GM23338 (cell line): ENCODE measurements at regions not wholly inside any gene's neighbourhood (a gene's known extent, or its start where the extent isn't known, plus 50 kb on each side); places are given as distances from the start of the nearest gene placed in this dataset.

Source experiments
- ATAC-seq: fragments of 200-7000 bp; cut with Tn5 transposase; 3 replicates; pipeline ENCODE4 v1.9.1; 2020
- DNase-seq: peaks from one replicate; pipeline ENCODE4 v3.0.0-alpha.2; 2015; ENCODE audit warnings: low spot score
- H2AFZ ChIP-seq: fragments of 200-600 bp; sonication (generic); 2 replicates; pipeline ENCODE4 v1.8.0; 2016; ENCODE audit warnings: antibody characterized with exemption, mild to moderate bottlenecking, moderate library complexity
- H3F3A ChIP-seq: fragments of 200-600 bp; sonication (generic); replicated peaks from 2 replicates; pipeline ENCODE4 v1.8.0; 2017; ENCODE audit warnings: antibody characterized with exemption, mixed run types, low read depth
- H3K27ac ChIP-seq: fragments of 200-600 bp; sonication (generic); 2 replicates; pipeline ENCODE4 v1.6.1; 2016; ENCODE audit warnings: low read depth
- H3K27me3 ChIP-seq: fragments of 200-600 bp; sonication (generic); 2 replicates; pipeline ENCODE4 v1.8.0; 2016; ENCODE audit warnings: mild to moderate bottlenecking, mixed run types, moderate library complexity; ENCODE audit not compliant: insufficient read depth
- H3K36me3 ChIP-seq: fragments of 200-600 bp; sonication (generic); 2 replicates; pipeline ENCODE4 v1.8.0; 2016; ENCODE audit warnings: mild to moderate bottlenecking; ENCODE audit not compliant: insufficient read depth
- H3K4me1 ChIP-seq: fragments of 200-600 bp; sonication (generic); 2 replicates; pipeline ENCODE4 v1.8.0; 2016; ENCODE audit warnings: mild to moderate bottlenecking, moderate library complexity; ENCODE audit not compliant: insufficient read depth
- H3K4me2 ChIP-seq: fragments of 200-600 bp; sonication (generic); 2 replicates; pipeline ENCODE4 v1.7.1; 2017; ENCODE audit warnings: mixed run types
- H3K4me3 ChIP-seq: fragments of 200-600 bp; sonication (generic); 2 replicates; pipeline ENCODE4 v1.6.1; 2016; ENCODE audit warnings: mixed run types
- H3K79me2 ChIP-seq: fragments of 200-600 bp; sonication (generic); replicated peaks from 2 replicates; pipeline ENCODE4 v1.8.0; 2017; ENCODE audit warnings: mild to moderate bottlenecking; ENCODE audit not compliant: insufficient read depth
- H3K9me2 ChIP-seq: fragments of 200-600 bp; sonication (generic); 2 replicates; pipeline ENCODE4 v1.8.0; 2017; ENCODE audit not compliant: insufficient read depth
- H4K20me1 ChIP-seq: fragments of 200-600 bp; sonication (generic); replicated peaks from 2 replicates; pipeline ENCODE4 v1.8.0; 2017; ENCODE audit warnings: mild to moderate bottlenecking; ENCODE audit not compliant: insufficient read depth
- H3K27ac Mint-ChIP-seq: 2 replicates; pipeline ENCODE4 v1.8.0; 2020; ENCODE audit warnings: inconsistent platforms, mild to moderate bottlenecking, moderate library complexity, mixed read lengths
- H3K27me3 Mint-ChIP-seq: 3 replicates; pipeline ENCODE4 v1.8.0; 2022; ENCODE audit warnings: low read depth, mild to moderate bottlenecking, moderate library complexity, mixed read lengths, inconsistent platforms; ENCODE audit not compliant: insufficient read depth, poor library complexity
- H3K36me3 Mint-ChIP-seq: 3 replicates; pipeline ENCODE4 v1.8.0; 2021; ENCODE audit warnings: low read depth, mild to moderate bottlenecking, inconsistent platforms, moderate library complexity, mixed read lengths
- H3K4me1 Mint-ChIP-seq: 3 replicates; pipeline ENCODE4 v1.8.0; 2020; ENCODE audit warnings: mild to moderate bottlenecking, inconsistent platforms, mixed read lengths
- H3K4me3 Mint-ChIP-seq: 3 replicates; pipeline ENCODE4 v1.8.0; 2021; ENCODE audit warnings: moderate library complexity, mild to moderate bottlenecking, inconsistent platforms, mixed read lengths
- H3K9me3 Mint-ChIP-seq: 3 replicates; pipeline ENCODE4 v1.8.0; 2020; ENCODE audit warnings: moderate library complexity, mild to moderate bottlenecking, inconsistent platforms, mixed read lengths
- ETS1 ChIP-seq: IDR thresholded peaks from 2 replicates; pipeline ENCODE4 v1.6.1; 2016; ENCODE audit warnings: antibody characterized with exemption
- EZH2 ChIP-seq: fragments of 200-600 bp; sonication (generic); IDR thresholded peaks from one replicate; pipeline ENCODE4 v1.8.0; 2017; ENCODE audit warnings: antibody characterized with exemption, mild to moderate bottlenecking, low read depth; ENCODE audit not compliant: unreplicated experiment
- EZH2phosphoT487 ChIP-seq: fragments of 200-600 bp; sonication (generic); IDR thresholded peaks from one replicate; pipeline ENCODE4 v1.8.1; 2018; ENCODE audit warnings: antibody characterized with exemption; ENCODE audit not compliant: unreplicated experiment
- JUNB ChIP-seq: IDR thresholded peaks from one replicate; pipeline ENCODE4 v1.6.1; 2016; ENCODE audit warnings: antibody characterized with exemption; ENCODE audit not compliant: unreplicated experiment
- POLR2AphosphoS5 ChIP-seq: IDR thresholded peaks from 2 replicates; pipeline ENCODE4 v1.6.1; 2016; ENCODE audit warnings: antibody characterized with exemption, low read depth
- REST ChIP-seq: IDR thresholded peaks from one replicate; pipeline ENCODE4 v1.6.1; 2018; ENCODE audit warnings: antibody characterized with exemption; ENCODE audit not compliant: unreplicated experiment
- STAT1 ChIP-seq: IDR thresholded peaks from one replicate; pipeline ENCODE4 v1.6.1; 2016; ENCODE audit warnings: antibody characterized with exemption; ENCODE audit not compliant: unreplicated experiment
- ZNF114 ChIP-seq: fragments of 250-450 bp; sonication (Bioruptor Pico); IDR thresholded peaks from 2 replicates; pipeline ENCODE4 v1.5.0; 2020; ENCODE audit warnings: mild to moderate bottlenecking, moderate library complexity
- ZNF331 ChIP-seq: fragments of 250-450 bp; sonication (Bioruptor Pico); IDR thresholded peaks from 2 replicates; pipeline ENCODE4 v1.5.0; 2020; ENCODE audit warnings: low read depth, mild to moderate bottlenecking, moderate library complexity
- ZNF462 ChIP-seq: fragments of 250-450 bp; sonication (Bioruptor Pico); IDR thresholded peaks from 2 replicates; pipeline ENCODE4 v1.5.0; 2020; ENCODE audit warnings: mild to moderate bottlenecking, moderate library complexity

- TF ChIP-seq ZNF462 (CRISPR knock-in tag) (no peak), ETS1 (no peak), REST (no peak)
These were observed 88.9 kb upstream of the FOXP4 start (continued) for GRCh38 chr6:41457303-41457670.

GRCh38 chr6:41459738-41460137 is 86.4 kb upstream of the FOXP4 start:
- ATAC-seq, result no peak
- no peak overlapping the region for H3K4me3 ChIP-seq
- Mint-ChIP-seq H3K36me3 (no peaks in the 10 kb centered on the region), H3K4me3 (no peak overlapping the region), H3K27me3 (peaks cover 35% of the 10 kb centered on the region), H3K27ac (no peak overlapping the region), H3K9me3 (no peaks in the 10 kb centered on the region; the same call in 2 of the 3 replicates), H3K4me1 (peaks cover 38% of the 10 kb centered on the region)
- H3K79me2 ChIP-seq, result no peaks in the 10 kb centered on the region
- H2AFZ ChIP-seq, result no peak overlapping the region
- no peak overlapping the region for H3K4me2 ChIP-seq
- no peaks in the 10 kb centered on the region for H3K9me2 ChIP-seq
- no peak overlapping the region for H3K27ac ChIP-seq
- H4K20me1 ChIP-seq, result no peaks in the 10 kb centered on the region
- H3F3A ChIP-seq, result no peaks in the 10 kb centered on the region
- H3K27me3 ChIP-seq, result peaks cover 53% of the 10 kb centered on the region
- DNase-seq, result no peak
- H3K4me1 ChIP-seq, result peaks cover 23% of the 10 kb centered on the region
- H3K36me3 ChIP-seq, result no peaks in the 10 kb centered on the region
- TF ChIP-seq REST, result no peak
- no peak for TF ChIP-seq ZNF114 (CRISPR knock-in tag)
- TF ChIP-seq JUNB, result no peak
- no peak for TF ChIP-seq STAT1
- TF ChIP-seq ZNF331, result no peak
- no peak for TF ChIP-seq POLR2AphosphoS5
- TF ChIP-seq EZH2phosphoT487, result no peak
- TF ChIP-seq EZH2, result no peak
- TF ChIP-seq ETS1, result no peak
